GM12878 (cell line): ENCODE measurements at regions not wholly inside any gene's neighbourhood (a gene's known extent, or its start where the extent isn't known, plus 50 kb on each side); places are given as distances from the start of the nearest gene placed in this dataset.

Experiments used
- BCL11A ChIP-seq: IDR thresholded peaks from 2 replicates; pipeline ENCODE4 v1.6.1; 2011; ENCODE audit warnings: low read depth, low read length
- CHD4 ChIP-seq: fragments of 200-600 bp; sonication (generic); IDR thresholded peaks from 2 replicates; pipeline ENCODE4 v1.6.1; 2016; ENCODE audit warnings: mild to moderate bottlenecking
- CREM ChIP-seq: IDR thresholded peaks from 2 replicates; pipeline ENCODE4 v1.6.1; 2014; ENCODE audit warnings: antibody characterized with exemption, low read depth
- CTCF ChIP-seq, 3 experiments: IDR thresholded peaks in 2 of 3; conservative IDR thresholded peaks in 1 of 3; 2 replicates each; pipeline ENCODE4 v1.5.1; 2011; ENCODE audit warnings: low read depth in 3 of 3, low read length in 3 of 3, mild to moderate bottlenecking in 3 of 3, control low read depth in 2 of 3, moderate library complexity in 2 of 3, inconsistent platforms in 1 of 3, mixed read lengths in 1 of 3; ENCODE audit not compliant: control insufficient read depth in 2 of 3, insufficient read depth in 1 of 3; ENCODE audit errors: extremely low read depth in 1 of 3
- ELK1 ChIP-seq: IDR thresholded peaks from 2 replicates; pipeline ENCODE4 v1.6.1; 2012; ENCODE audit warnings: low read depth, low read length, improper control_type of control experiment
- ESRRA ChIP-seq: IDR thresholded peaks from 2 replicates; pipeline ENCODE4 v1.6.1; 2012; ENCODE audit warnings: mild to moderate bottlenecking, low read length, improper control_type of control experiment
- HSF1 ChIP-seq: fragments of 150-350 bp; IDR thresholded peaks from 2 replicates; pipeline ENCODE4 v1.6.1; 2014; ENCODE audit warnings: mild to moderate bottlenecking, low read depth, low read length
- IKZF2 ChIP-seq, 2 experiments: fragments of 450-650 bp; IDR thresholded peaks; 2 replicates each; pipeline ENCODE4 v1.6.1; 2017; ENCODE audit warnings: mild to moderate bottlenecking in 2 of 2, moderate library complexity in 2 of 2
- PML ChIP-seq: IDR thresholded peaks from 2 replicates; pipeline ENCODE4 v1.6.1; 2012; ENCODE audit warnings: low read length, inconsistent platforms
- SMAD1 ChIP-seq: fragments of 450-650 bp; IDR thresholded peaks from 2 replicates; pipeline ENCODE4 v1.6.1; 2018; ENCODE audit warnings: mild to moderate bottlenecking, low read depth; ENCODE audit not compliant: partially characterized antibody
- TBL1XR1 ChIP-seq: IDR thresholded peaks from 2 replicates; pipeline ENCODE4 v1.6.1; 2012; ENCODE audit warnings: low read depth, low read length, improper control_type of control experiment
- ZNF384 ChIP-seq: IDR thresholded peaks from 2 replicates; pipeline ENCODE4 v1.6.1; 2012; ENCODE audit warnings: low read depth, mild to moderate bottlenecking, low read length, improper control_type of control experiment, borderline replicate concordance
- TF ChIP-seq, protein P1 (sequence below): fragments of 450-650 bp; IDR thresholded peaks from 2 replicates; pipeline ENCODE4 v1.6.1; 2017; ENCODE audit warnings: mild to moderate bottlenecking, low read depth, inconsistent platforms; ENCODE audit not compliant: poor library complexity, severe bottlenecking
- TF ChIP-seq, protein P2 (sequence below): IDR thresholded peaks from 2 replicates; pipeline ENCODE4 v1.6.1; 2012; ENCODE audit warnings: low read depth, low read length, improper control_type of control experiment
- TF ChIP-seq, protein P3 (sequence below): fragments of 450-650 bp; IDR thresholded peaks from 2 replicates; pipeline ENCODE4 v1.6.1; 2018; ENCODE audit warnings: mild to moderate bottlenecking, low read depth, moderate library complexity; ENCODE audit not compliant: partially characterized antibody
- TF ChIP-seq, protein P4 (sequence below): fragments of 450-650 bp; IDR thresholded peaks from 2 replicates; pipeline ENCODE4 v1.6.1; 2014; ENCODE audit warnings: mild to moderate bottlenecking
- TF ChIP-seq, protein P5 (sequence below): fragments of 450-650 bp; IDR thresholded peaks from 2 replicates; pipeline ENCODE4 v1.6.1; 2016; ENCODE audit warnings: mild to moderate bottlenecking

DNA sequence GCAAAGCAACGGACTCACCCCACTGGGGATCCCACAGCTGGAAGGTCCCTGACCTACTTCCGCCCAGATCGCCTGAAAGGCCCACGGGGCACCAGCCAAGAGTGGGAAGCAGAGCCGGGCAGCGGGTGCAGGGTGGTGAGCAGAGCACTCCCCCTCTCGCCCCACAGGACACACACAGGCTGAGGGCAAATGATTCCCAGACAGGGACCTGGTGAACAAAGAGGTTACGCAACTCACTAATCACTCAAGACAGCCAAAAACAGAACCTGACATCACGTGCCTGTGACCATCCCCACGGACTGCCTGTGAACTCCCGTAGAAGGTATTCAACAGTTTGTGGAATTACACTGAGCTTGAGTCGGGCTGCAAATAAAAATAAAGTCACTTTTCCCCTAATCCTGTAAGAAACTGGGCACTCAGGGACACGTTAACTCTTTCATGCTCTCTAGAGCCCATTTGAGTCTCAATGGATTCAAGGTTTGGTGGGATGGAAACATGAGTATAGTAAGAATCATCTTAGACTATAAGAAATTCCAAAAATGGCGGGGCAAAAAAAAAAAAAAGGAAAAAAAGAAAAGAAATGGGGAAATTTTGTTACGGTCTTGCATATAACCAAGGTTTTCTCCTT is 396.1 kb downstream of the SOX9 start (continued):
- TF ChIP-seq ELK1 (no peak), CTCF (IDR thresholded peaks at IDR 0.05 in 2 of 3, conservative IDR thresholded peaks at IDR 0.05 in 1 of 3; ENCODE audit: control insufficient read depth in 2 of 3, extremely low read depth in 1 of 3, insufficient read depth in 1 of 3, low read depth in 3 of 3, low read length in 3 of 3) (peak in 2 of 3 experiments; percentile 8 to 37; a peak in 1 of 6 replicates), IKZF2 (IDR thresholded peaks at IDR 0.05) (peak; percentile 87 to 92), CREM (no peak), CHD4 (no peak), ZNF384 (no peak), HSF1 (no peak), BCL11A (no peak), TBL1XR1 (no peak), SMAD1 (no peak), ESRRA (no peak), PML (no peak)
- TF ChIP-seq, protein P1, sequence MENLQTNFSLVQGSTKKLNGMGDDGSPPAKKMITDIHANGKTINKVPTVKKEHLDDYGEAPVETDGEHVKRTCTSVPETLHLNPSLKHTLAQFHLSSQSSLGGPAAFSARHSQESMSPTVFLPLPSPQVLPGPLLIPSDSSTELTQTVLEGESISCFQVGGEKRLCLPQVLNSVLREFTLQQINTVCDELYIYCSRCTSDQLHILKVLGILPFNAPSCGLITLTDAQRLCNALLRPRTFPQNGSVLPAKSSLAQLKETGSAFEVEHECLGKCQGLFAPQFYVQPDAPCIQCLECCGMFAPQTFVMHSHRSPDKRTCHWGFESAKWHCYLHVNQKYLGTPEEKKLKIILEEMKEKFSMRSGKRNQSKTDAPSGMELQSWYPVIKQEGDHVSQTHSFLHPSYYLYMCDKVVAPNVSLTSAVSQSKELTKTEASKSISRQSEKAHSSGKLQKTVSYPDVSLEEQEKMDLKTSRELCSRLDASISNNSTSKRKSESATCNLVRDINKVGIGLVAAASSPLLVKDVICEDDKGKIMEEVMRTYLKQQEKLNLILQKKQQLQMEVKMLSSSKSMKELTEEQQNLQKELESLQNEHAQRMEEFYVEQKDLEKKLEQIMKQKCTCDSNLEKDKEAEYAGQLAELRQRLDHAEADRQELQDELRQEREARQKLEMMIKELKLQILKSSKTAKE = peak; percentile 76
- TF ChIP-seq, protein P2, sequence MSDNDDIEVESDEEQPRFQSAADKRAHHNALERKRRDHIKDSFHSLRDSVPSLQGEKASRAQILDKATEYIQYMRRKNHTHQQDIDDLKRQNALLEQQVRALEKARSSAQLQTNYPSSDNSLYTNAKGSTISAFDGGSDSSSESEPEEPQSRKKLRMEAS = 0 out of 2 replicates have a peak, but pooled peaks have one; percentile 32
- TF ChIP-seq, protein P3, sequence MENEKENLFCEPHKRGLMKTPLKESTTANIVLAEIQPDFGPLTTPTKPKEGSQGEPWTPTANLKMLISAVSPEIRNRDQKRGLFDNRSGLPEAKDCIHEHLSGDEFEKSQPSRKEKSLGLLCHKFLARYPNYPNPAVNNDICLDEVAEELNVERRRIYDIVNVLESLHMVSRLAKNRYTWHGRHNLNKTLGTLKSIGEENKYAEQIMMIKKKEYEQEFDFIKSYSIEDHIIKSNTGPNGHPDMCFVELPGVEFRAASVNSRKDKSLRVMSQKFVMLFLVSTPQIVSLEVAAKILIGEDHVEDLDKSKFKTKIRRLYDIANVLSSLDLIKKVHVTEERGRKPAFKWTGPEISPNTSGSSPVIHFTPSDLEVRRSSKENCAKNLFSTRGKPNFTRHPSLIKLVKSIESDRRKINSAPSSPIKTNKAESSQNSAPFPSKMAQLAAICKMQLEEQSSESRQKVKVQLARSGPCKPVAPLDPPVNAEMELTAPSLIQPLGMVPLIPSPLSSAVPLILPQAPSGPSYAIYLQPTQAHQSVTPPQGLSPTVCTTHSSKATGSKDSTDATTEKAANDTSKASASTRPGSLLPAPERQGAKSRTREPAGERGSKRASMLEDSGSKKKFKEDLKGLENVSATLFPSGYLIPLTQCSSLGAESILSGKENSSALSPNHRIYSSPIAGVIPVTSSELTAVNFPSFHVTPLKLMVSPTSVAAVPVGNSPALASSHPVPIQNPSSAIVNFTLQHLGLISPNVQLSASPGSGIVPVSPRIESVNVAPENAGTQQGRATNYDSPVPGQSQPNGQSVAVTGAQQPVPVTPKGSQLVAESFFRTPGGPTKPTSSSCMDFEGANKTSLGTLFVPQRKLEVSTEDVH = no peak
- TF ChIP-seq, protein P4, sequence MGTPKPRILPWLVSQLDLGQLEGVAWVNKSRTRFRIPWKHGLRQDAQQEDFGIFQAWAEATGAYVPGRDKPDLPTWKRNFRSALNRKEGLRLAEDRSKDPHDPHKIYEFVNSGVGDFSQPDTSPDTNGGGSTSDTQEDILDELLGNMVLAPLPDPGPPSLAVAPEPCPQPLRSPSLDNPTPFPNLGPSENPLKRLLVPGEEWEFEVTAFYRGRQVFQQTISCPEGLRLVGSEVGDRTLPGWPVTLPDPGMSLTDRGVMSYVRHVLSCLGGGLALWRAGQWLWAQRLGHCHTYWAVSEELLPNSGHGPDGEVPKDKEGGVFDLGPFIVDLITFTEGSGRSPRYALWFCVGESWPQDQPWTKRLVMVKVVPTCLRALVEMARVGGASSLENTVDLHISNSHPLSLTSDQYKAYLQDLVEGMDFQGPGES = no peak
- TF ChIP-seq, protein P5, sequence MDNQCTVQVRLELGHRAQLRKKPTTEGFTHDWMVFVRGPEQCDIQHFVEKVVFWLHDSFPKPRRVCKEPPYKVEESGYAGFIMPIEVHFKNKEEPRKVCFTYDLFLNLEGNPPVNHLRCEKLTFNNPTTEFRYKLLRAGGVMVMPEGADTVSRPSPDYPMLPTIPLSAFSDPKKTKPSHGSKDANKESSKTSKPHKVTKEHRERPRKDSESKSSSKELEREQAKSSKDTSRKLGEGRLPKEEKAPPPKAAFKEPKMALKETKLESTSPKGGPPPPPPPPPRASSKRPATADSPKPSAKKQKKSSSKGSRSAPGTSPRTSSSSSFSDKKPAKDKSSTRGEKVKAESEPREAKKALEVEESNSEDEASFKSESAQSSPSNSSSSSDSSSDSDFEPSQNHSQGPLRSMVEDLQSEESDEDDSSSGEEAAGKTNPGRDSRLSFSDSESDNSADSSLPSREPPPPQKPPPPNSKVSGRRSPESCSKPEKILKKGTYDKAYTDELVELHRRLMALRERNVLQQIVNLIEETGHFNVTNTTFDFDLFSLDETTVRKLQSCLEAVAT = peak; percentile 60; the same call in 1 of the 2 replicates
